AG09319 (cell line): ENCODE measurements at regions not wholly inside any gene's neighbourhood (a gene's known extent, or its start where the extent isn't known, plus 50 kb on each side); places are given as distances from the start of the nearest gene placed in this dataset.
"Not testable (repeated sequence)": the region's sequence is repeated elsewhere in the genome, so short reads cannot be mapped to it uniquely, and the experiment has no call there.

Experiments
- DNase-seq: peaks from one replicate; pipeline ENCODE4 v3.0.0-alpha.2; 2010; ENCODE audit warnings: low read depth; ENCODE audit errors: extremely low read depth
- TF ChIP-seq, protein P1 (sequence below): IDR thresholded peaks from 2 replicates; pipeline ENCODE4 v1.5.1; 2011; ENCODE audit warnings: low read depth, mild to moderate bottlenecking, inconsistent platforms, low read length, moderate library complexity

- TF ChIP-seq, protein P1, sequence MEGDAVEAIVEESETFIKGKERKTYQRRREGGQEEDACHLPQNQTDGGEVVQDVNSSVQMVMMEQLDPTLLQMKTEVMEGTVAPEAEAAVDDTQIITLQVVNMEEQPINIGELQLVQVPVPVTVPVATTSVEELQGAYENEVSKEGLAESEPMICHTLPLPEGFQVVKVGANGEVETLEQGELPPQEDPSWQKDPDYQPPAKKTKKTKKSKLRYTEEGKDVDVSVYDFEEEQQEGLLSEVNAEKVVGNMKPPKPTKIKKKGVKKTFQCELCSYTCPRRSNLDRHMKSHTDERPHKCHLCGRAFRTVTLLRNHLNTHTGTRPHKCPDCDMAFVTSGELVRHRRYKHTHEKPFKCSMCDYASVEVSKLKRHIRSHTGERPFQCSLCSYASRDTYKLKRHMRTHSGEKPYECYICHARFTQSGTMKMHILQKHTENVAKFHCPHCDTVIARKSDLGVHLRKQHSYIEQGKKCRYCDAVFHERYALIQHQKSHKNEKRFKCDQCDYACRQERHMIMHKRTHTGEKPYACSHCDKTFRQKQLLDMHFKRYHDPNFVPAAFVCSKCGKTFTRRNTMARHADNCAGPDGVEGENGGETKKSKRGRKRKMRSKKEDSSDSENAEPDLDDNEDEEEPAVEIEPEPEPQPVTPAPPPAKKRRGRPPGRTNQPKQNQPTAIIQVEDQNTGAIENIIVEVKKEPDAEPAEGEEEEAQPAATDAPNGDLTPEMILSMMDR: peak; percentile 37
- no peak for DNase-seq
Observed at GRCh38 chr13:50170447-50171037, 155.3 kb downstream of the KCNRG start.

GRCh38 chr13:50171590-50172282 lies 156.5 kb downstream of the KCNRG start:
- no peak for DNase-seq
- TF ChIP-seq, protein P1: no peak

DNA sequence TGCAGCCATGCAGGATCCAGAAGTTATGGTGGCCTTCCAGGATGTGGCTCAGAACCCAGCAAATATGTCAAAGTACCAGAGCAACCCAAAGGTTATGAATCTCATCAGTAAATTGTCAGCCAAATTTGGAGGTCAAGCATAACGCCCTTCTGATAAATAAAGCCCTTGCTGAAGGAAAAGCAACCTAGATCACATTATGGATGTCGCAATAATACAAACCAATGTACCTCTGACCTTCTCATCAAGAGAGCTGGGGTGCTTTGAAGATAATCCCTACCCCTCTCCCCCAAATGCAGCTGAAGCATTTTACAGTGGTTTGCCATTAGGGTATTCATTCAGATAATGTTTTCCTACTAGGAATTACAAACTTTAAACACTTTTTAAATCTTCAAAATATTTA lies 157.8 kb downstream of the KCNRG start:
- not testable (repeated sequence) for DNase-seq

- TF ChIP-seq, protein P1: no peak
- no peak for DNase-seq
Observed at GRCh38 chr13:50174630-50175029, 159.4 kb downstream of the KCNRG start.

GRCh38 chr13:50179977-50180376 lies 164.7 kb downstream of the KCNRG start:
- TF ChIP-seq, protein P1: no peak
- DNase-seq: no peak

DNA sequence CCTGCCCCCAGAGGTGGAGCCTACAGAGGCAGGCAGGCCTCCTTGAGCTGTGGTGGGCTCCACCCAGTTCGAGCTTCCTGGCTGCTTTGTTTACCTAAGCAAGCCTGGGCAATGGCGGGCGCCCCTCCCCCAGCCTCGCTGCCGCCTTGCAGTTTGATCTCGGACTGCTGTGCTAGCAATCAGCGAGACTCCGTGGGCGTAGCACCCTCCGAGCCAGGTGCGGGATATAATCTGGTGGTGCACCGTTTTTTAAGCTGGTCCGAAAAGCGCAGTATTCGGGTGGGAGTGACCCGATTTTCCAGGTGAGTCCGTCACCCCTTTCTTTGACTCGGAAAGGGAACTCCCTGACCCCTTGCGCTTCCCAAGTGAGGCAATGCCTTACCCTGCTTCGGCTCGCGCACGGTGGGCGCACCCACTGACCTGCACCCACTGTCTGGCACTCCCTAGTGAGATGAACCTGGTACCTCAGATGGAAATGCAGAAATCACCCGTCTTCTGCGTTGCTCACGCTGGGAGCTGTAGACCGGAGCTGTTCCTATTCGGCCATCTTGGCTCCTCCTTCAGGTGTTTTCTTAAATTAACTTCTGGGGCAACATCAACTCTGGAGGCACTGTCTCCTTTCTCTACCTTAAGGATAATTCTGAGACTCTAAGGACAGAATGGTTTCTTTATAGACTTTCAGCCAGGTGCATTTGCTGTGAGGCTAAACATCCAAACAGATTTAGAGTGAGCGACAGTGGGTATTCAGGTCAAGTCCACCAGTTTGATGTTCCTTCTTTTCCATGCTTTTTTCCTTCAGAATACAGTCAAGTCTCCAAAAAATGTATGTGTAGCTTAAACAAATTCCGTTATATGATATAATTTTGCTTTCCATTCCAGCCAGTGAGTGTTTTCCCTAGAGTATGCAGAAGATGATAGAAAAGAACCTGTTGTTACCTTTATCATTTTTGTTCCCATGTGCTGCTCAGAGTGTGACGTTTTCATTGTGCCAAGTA lies 170.8 kb downstream of the KCNRG start:
- DNase-seq: not testable (repeated sequence)

DNA sequence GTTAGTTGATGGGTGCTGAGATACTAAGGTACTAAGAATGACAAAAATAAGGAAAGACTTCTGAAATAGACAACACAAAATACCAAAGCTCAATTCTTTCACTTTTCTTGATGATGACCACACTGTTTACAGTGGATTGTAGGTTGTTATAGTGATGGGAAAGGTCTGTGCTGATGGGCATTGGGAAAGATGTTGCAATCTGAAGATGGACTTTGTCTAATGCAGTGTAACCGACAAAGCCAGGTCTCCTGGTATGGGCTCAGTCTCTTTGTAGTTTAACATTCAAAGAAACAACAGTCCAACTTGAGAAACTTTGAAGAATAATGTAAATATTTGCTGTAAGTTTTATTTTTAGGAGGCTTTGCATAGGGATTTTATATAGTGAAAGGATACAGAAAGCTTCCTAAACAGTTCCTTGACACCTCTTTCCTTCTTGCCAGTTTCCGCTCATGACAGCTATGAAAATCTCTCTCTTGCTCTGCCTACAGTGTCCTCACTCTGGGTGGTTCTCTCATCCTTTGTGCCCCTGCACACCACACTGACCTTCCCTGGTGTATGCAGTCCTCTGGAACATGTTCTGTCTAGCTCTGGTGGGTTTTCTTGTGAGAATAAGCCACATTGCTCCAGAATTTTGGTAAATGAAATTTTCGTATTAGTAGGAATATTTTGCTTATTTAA lies 172.2 kb downstream of the KCNRG start:
- no peak for DNase-seq
- TF ChIP-seq, protein P1: no peak

- TF ChIP-seq, protein P1: no peak
- no peak for DNase-seq
Observed at GRCh38 chr13:50188696-50189095, 173.5 kb downstream of the KCNRG start.
